ENCODE measurements at regions not wholly inside any gene's neighbourhood (a gene's known extent, or its start where the extent isn't known, plus 50 kb on each side); places are given as distances from the start of the nearest gene placed in this dataset.

DNA sequence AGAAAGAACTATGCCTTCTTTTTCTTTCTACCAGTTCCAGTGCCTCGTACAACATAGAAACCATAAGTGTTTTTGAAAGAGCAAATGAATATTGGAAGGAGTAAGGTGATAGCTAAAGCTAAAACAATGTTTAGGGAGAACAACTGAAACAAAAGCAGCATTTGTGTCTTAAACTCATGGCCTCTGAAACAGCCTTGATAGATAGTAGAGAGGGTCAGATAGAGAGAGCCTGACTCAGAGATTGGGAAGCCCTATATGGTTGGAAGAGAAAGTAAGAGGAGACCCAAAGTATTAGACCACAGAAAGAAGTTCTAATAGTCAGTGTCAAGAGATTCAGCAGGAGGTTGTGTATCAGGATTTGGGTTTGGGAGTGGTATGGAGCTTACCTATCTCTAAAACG lies 79.6 kb upstream of the IFNG-AS1 start:
- TF ChIP-seq, protein P1, sequence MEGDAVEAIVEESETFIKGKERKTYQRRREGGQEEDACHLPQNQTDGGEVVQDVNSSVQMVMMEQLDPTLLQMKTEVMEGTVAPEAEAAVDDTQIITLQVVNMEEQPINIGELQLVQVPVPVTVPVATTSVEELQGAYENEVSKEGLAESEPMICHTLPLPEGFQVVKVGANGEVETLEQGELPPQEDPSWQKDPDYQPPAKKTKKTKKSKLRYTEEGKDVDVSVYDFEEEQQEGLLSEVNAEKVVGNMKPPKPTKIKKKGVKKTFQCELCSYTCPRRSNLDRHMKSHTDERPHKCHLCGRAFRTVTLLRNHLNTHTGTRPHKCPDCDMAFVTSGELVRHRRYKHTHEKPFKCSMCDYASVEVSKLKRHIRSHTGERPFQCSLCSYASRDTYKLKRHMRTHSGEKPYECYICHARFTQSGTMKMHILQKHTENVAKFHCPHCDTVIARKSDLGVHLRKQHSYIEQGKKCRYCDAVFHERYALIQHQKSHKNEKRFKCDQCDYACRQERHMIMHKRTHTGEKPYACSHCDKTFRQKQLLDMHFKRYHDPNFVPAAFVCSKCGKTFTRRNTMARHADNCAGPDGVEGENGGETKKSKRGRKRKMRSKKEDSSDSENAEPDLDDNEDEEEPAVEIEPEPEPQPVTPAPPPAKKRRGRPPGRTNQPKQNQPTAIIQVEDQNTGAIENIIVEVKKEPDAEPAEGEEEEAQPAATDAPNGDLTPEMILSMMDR (IDR thresholded peaks at IDR 0.05) = no peak
- TF ChIP-seq POLR2A (IDR thresholded peaks at IDR 0.05) = no peak
